Fibroblast of lung (primary cell): ENCODE measurements at regions not wholly inside any gene's neighbourhood (a gene's known extent, or its start where the extent isn't known, plus 50 kb on each side); places are given as distances from the start of the nearest gene placed in this dataset.

Experiments
- DNase-seq, 2 donors: peaks; one replicate each; pipeline versions ENCODE4 v3.0.0 to v3.0.0-alpha.2; 2010; ENCODE audit warnings: low read depth in 2 of 2
- H2AFZ ChIP-seq: 2 replicates; pipeline ENCODE4 v1.5.1; 2012; ENCODE audit warnings: low read length, control low read depth, inconsistent platforms
- H3K27ac ChIP-seq: 2 replicates; pipeline ENCODE4 v1.5.1; 2011; ENCODE audit warnings: low read length, control low read depth; ENCODE audit not compliant: insufficient read depth
- H3K27me3 ChIP-seq: 2 replicates; pipeline ENCODE4 v1.5.1; 2011; ENCODE audit warnings: mild to moderate bottlenecking, low read length; ENCODE audit not compliant: control insufficient read depth, insufficient read depth
- H3K36me3 ChIP-seq: 2 replicates; pipeline ENCODE4 v1.5.1; 2011; ENCODE audit warnings: low read length; ENCODE audit not compliant: control insufficient read depth, insufficient read depth
- H3K4me1 ChIP-seq: 2 replicates; pipeline ENCODE4 v1.5.1; 2011; ENCODE audit warnings: low read length; ENCODE audit not compliant: control insufficient read depth, insufficient read depth; ENCODE audit errors: extremely low read depth
- H3K4me2 ChIP-seq: 2 replicates; pipeline ENCODE4 v1.5.1; 2011; ENCODE audit warnings: low read length, control low read depth; ENCODE audit not compliant: insufficient read depth; ENCODE audit errors: extremely low read depth
- H3K4me3 ChIP-seq, 4 experiments: fragments of 200-600 bp in 1 of 4; sonication (generic) in 1 of 4; replicated peaks in 1 of 4; 2 replicates each; pipeline ENCODE4 v1.5.1; 2011 to 2016; ENCODE audit warnings: low read length in 4 of 4, low read depth in 3 of 4, mild to moderate bottlenecking in 3 of 4, control low read depth in 2 of 4, inconsistent platforms in 1 of 4, mixed read lengths in 1 of 4; ENCODE audit not compliant: insufficient read depth in 1 of 4; ENCODE audit errors: control extremely low read depth in 1 of 4
- H3K79me2 ChIP-seq: 2 replicates; pipeline ENCODE4 v1.5.1; 2012; ENCODE audit warnings: mild to moderate bottlenecking, low read length, inconsistent platforms; ENCODE audit not compliant: control insufficient read depth, insufficient read depth
- H3K9ac ChIP-seq: 2 replicates; pipeline ENCODE4 v1.5.1; 2011; ENCODE audit warnings: mild to moderate bottlenecking, low read length, control low read depth; ENCODE audit not compliant: insufficient read depth
- H3K9me3 ChIP-seq: 2 replicates; pipeline ENCODE4 v1.5.1; 2012; ENCODE audit warnings: low read depth, low read length; ENCODE audit not compliant: control insufficient read depth, insufficient read depth
- H4K20me1 ChIP-seq: 2 replicates; pipeline ENCODE4 v1.5.1; 2011; ENCODE audit warnings: low read length; ENCODE audit not compliant: control insufficient read depth, insufficient read depth; ENCODE audit errors: extremely low read depth
- EZH2 ChIP-seq: IDR thresholded peaks from 2 replicates; pipeline ENCODE4 v1.5.1; 2012; ENCODE audit warnings: low read length, control low read depth, mild to moderate bottlenecking; ENCODE audit errors: missing control alignments
- TF ChIP-seq, protein P1 (sequence below), 2 donors: IDR thresholded peaks in 1 of 2; conservative IDR thresholded peaks in 1 of 2; 1 replicate in 1 of 2; 2 replicates in 1 of 2; pipeline ENCODE4 v1.5.1; 2011 to 2012; ENCODE audit warnings: low read length in 2 of 2, control low read depth in 1 of 2, inconsistent platforms in 1 of 2, low read depth in 1 of 2, mild to moderate bottlenecking in 1 of 2

DNA sequence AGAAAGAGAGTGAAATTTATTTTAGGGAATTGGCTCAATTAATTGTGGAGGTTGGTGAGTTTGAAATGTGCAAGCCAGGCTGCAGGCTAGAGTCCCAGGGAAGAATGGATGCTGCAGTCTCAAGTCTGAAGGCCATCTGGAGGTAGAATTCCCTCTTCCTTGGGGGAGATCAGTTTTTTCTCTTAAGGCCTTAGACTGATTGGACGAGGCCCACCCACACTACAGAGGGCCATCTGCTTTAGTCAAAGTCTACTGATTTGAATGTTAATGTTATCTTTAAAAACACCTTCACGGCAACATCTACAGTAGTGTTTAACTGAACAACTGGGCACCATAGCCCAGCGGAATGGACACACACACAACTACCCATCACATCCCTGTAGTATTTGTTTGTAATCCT, 245.9 kb upstream of the IRF2BP2 start:
- H3K9me3 ChIP-seq, result no peaks in the 10 kb centered on the region
- no peak overlapping the region for H3K9ac ChIP-seq
- no peaks in the 10 kb centered on the region for H3K27me3 ChIP-seq
- no peak overlapping the region for H3K4me3 ChIP-seq
- DNase-seq, result no peak
- H3K36me3 ChIP-seq, result no peaks in the 10 kb centered on the region
- no peaks in the 10 kb centered on the region for H4K20me1 ChIP-seq
- no peak overlapping the region for H3K4me2 ChIP-seq
- H3K27ac ChIP-seq, result no peak overlapping the region
- H2AFZ ChIP-seq, result no peak overlapping the region
- H3K79me2 ChIP-seq, result no peaks in the 10 kb centered on the region
- no peak for TF ChIP-seq EZH2
- TF ChIP-seq, protein P1, sequence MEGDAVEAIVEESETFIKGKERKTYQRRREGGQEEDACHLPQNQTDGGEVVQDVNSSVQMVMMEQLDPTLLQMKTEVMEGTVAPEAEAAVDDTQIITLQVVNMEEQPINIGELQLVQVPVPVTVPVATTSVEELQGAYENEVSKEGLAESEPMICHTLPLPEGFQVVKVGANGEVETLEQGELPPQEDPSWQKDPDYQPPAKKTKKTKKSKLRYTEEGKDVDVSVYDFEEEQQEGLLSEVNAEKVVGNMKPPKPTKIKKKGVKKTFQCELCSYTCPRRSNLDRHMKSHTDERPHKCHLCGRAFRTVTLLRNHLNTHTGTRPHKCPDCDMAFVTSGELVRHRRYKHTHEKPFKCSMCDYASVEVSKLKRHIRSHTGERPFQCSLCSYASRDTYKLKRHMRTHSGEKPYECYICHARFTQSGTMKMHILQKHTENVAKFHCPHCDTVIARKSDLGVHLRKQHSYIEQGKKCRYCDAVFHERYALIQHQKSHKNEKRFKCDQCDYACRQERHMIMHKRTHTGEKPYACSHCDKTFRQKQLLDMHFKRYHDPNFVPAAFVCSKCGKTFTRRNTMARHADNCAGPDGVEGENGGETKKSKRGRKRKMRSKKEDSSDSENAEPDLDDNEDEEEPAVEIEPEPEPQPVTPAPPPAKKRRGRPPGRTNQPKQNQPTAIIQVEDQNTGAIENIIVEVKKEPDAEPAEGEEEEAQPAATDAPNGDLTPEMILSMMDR (conservative IDR thresholded peaks at IDR 0.05 in 1 of 2, IDR thresholded peaks at IDR 0.05 in 1 of 2; ENCODE audit: low read depth in 1 of 2, low read length in 2 of 2), result no peak
- H3K4me1 ChIP-seq, result no peaks in the 10 kb centered on the region

DNA sequence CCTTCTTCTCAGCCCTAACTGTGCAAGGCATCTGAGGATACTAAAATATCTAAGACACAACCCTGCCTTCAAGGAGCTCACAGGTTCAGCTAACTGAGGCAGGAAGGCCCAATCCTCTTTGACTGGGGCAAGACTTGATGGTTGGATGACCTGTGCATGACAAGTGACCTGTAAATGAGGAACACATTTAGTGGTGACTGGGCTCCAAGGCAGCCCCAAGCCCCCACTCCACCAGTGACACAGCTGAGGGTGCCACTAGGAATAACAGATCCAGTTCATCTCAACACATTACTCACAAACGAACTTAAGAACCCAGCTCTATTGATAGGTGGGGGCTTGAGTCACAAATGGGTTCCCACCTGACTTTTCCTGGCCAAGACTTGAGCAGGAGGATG, 244.7 kb upstream of the IRF2BP2 start:
- H3K27ac ChIP-seq, result no peak overlapping the region
- H3K9me3 ChIP-seq, result no peaks in the 10 kb centered on the region
- peaks cover under 1% of the 10 kb centered on the region for H3K4me1 ChIP-seq
- H3K27me3 ChIP-seq, result no peaks in the 10 kb centered on the region
- no peak overlapping the region for H3K9ac ChIP-seq
- H3K4me3 ChIP-seq, result no peak overlapping the region
- no peaks in the 10 kb centered on the region for H4K20me1 ChIP-seq
- no peaks in the 10 kb centered on the region for H3K79me2 ChIP-seq
- TF ChIP-seq, protein P1 (conservative IDR thresholded peaks at IDR 0.05 in 1 of 2, IDR thresholded peaks at IDR 0.05 in 1 of 2; ENCODE audit: low read depth in 1 of 2, low read length in 2 of 2), result no peak
- TF ChIP-seq EZH2, result no peak
- H3K4me2 ChIP-seq, result no peak overlapping the region
- no peaks in the 10 kb centered on the region for H3K36me3 ChIP-seq
- H2AFZ ChIP-seq, result no peak overlapping the region
- no peak for DNase-seq

DNA sequence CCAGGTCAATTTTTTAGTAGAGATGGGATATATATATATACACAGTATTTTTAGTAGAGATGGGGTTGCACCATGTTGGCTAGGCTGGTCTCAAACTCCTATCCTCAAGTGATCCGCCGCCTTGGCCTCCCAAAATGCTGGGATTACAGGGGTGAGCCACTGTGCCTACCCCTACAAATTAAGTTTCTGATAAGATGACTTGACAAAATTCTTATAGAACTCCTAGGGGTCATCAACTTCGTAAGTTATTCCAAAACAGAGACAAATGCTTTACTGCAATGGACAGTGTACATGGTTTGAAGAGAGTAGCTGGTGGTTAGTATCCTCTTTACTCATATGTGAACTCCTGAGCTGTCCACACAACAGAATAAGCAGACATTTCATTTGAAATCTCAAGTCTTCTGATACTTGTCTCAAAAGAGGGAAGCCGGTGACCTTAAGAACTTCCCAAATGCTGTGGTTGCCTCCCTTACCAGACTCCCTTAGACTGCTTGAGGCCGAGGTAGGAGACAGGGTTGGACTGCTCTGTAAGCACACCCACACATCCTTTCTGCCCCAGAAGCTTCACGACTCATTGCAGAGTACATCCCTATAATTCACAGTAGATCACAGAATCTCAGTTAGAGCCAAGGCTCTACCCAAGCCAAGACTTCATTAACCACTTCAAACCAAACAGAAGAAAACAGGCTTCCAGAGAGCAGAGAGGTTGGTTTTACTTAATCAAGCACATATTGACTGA, 244.1 kb upstream of the IRF2BP2 start:
- H3K27ac ChIP-seq, result no peak overlapping the region
- no peaks in the 10 kb centered on the region for H3K9me3 ChIP-seq
- no peak overlapping the region for H3K4me2 ChIP-seq
- H3K36me3 ChIP-seq, result no peaks in the 10 kb centered on the region
- H3K4me3 ChIP-seq, result no peak overlapping the region
- H2AFZ ChIP-seq, result no peak overlapping the region
- H3K9ac ChIP-seq, result no peak overlapping the region
- H3K4me1 ChIP-seq, result peaks cover 4% of the 10 kb centered on the region
- no peaks in the 10 kb centered on the region for H3K79me2 ChIP-seq
- H3K27me3 ChIP-seq, result no peaks in the 10 kb centered on the region
- DNase-seq, result peak in 1 of 2 donors; percentile 35
- TF ChIP-seq, protein P1 (conservative IDR thresholded peaks at IDR 0.05 in 1 of 2, IDR thresholded peaks at IDR 0.05 in 1 of 2; ENCODE audit: low read depth in 1 of 2, low read length in 2 of 2), result no peak
- TF ChIP-seq EZH2, result no peak
- H4K20me1 ChIP-seq, result no peaks in the 10 kb centered on the region
